Ishikawa (cell line): ENCODE measurements at regions not wholly inside any gene's neighbourhood (a gene's known extent, or its start where the extent isn't known, plus 50 kb on each side); places are given as distances from the start of the nearest gene placed in this dataset.

Source experiments
- CEBPB ChIP-seq: IDR thresholded peaks from 2 replicates; pipeline ENCODE4 v1.6.1; 2012
- CREB1 ChIP-seq: IDR thresholded peaks from 2 replicates; pipeline ENCODE4 v1.6.1; 2012; ENCODE audit warnings: low read depth
- EP300 ChIP-seq: IDR thresholded peaks from 2 replicates; pipeline ENCODE4 v1.6.1; 2012; ENCODE audit warnings: borderline replicate concordance
- NFIC ChIP-seq: IDR thresholded peaks from 2 replicates; pipeline ENCODE4 v1.6.1; 2012
- RAD21 ChIP-seq: IDR thresholded peaks from 2 replicates; pipeline ENCODE4 v1.6.1; 2012; ENCODE audit warnings: low read depth
- REST ChIP-seq: IDR thresholded peaks from 2 replicates; pipeline ENCODE4 v1.6.1; 2012; ENCODE audit warnings: low read depth, mild to moderate bottlenecking
- TAF1 ChIP-seq: IDR thresholded peaks from 2 replicates; pipeline ENCODE4 v1.6.1; 2012; ENCODE audit warnings: low read depth, mild to moderate bottlenecking
- TEAD4 ChIP-seq: IDR thresholded peaks from 2 replicates; pipeline ENCODE4 v1.6.1; 2012
- USF1 ChIP-seq: IDR thresholded peaks from 2 replicates; pipeline ENCODE4 v1.6.1; 2012
- YY1 ChIP-seq: IDR thresholded peaks from 2 replicates; pipeline ENCODE4 v1.6.1; 2012; ENCODE audit warnings: low read depth

- no peak for TF ChIP-seq USF1
- TF ChIP-seq REST: no peak
- TF ChIP-seq RAD21: no peak
- TF ChIP-seq CREB1: no peak
- TF ChIP-seq NFIC: no peak
- TF ChIP-seq TEAD4: no peak
- TF ChIP-seq TAF1: no peak
- no peak for TF ChIP-seq YY1
- TF ChIP-seq CEBPB: no peak
- TF ChIP-seq EP300: no peak
Measured at GRCh38 chr10:55374917-55375316, 573.9 kb upstream of the PCDH15 start.
